ENCODE measurements at regions not wholly inside any gene's neighbourhood (a gene's known extent, or its start where the extent isn't known, plus 50 kb on each side); places are given as distances from the start of the nearest gene placed in this dataset.

GRCh38 chr1:232279909-232280400 lies 350.0 kb downstream of the SIPA1L2 start:
- DNase-seq (ENCODE audit: low spot score): no peak
- H2AFZ ChIP-seq (replicated peaks): peak overlapping the region; percentile 26
- peaks cover 31% of the 10 kb centered on the region for H3K4me1 ChIP-seq
- no peak overlapping the region for H3K4me3 ChIP-seq
- no peaks in the 10 kb centered on the region for H4K20me1 ChIP-seq (ENCODE audit: low read depth)
- no peaks in the 10 kb centered on the region for H3K27me3 ChIP-seq
- H3K27ac ChIP-seq: no peak overlapping the region
- H3K79me2 ChIP-seq (ENCODE audit: low read depth): no peaks in the 10 kb centered on the region
- Mint-ChIP-seq H3K4me3 (no peak overlapping the region), H3K9me3 (no peaks in the 10 kb centered on the region), H3K27me3 (ENCODE audit: insufficient read depth, low read depth) (peaks cover 9% of the 10 kb centered on the region), H3K36me3 (no peaks in the 10 kb centered on the region), H3K4me1 (peaks cover 34% of the 10 kb centered on the region), H3K27ac (peak overlapping the region; percentile 36)
- peak overlapping the region; percentile 62 for H3K4me2 ChIP-seq
- H3F3A ChIP-seq (ENCODE audit: low read depth): peaks cover 9% of the 10 kb centered on the region
- H3K36me3 ChIP-seq: no peaks in the 10 kb centered on the region
- H3K9ac ChIP-seq: no peak overlapping the region
- no peaks in the 10 kb centered on the region for H3K9me3 ChIP-seq (ENCODE audit: low read depth)
- TF ChIP-seq EZH2 (IDR thresholded peaks at IDR 0.05): no peak
- no peak for TF ChIP-seq EZH2phosphoT487 (IDR thresholded peaks at IDR 0.05)
- TF ChIP-seq CTCF (IDR thresholded peaks at IDR 0.05): no peak

GRCh38 chr1:232278925-232279324 lies 351.0 kb downstream of the SIPA1L2 start:
- H3K9ac ChIP-seq: no peak overlapping the region
- no peak overlapping the region for H3K27ac ChIP-seq
- Mint-ChIP-seq H3K4me3 (no peak overlapping the region), H3K4me1 (peaks cover 34% of the 10 kb centered on the region), H3K27ac (peak overlapping the region; percentile 67), H3K36me3 (no peaks in the 10 kb centered on the region), H3K27me3 (ENCODE audit: insufficient read depth, low read depth) (peaks cover 9% of the 10 kb centered on the region), H3K9me3 (no peaks in the 10 kb centered on the region)
- peaks cover 31% of the 10 kb centered on the region for H3K4me1 ChIP-seq
- no peaks in the 10 kb centered on the region for H4K20me1 ChIP-seq (ENCODE audit: low read depth)
- no peak for TF ChIP-seq CTCF (IDR thresholded peaks at IDR 0.05)
- TF ChIP-seq EZH2phosphoT487 (IDR thresholded peaks at IDR 0.05): no peak
- no peak for TF ChIP-seq EZH2 (IDR thresholded peaks at IDR 0.05)
- no peak overlapping the region for H3K4me3 ChIP-seq
- no peaks in the 10 kb centered on the region for H3K9me3 ChIP-seq (ENCODE audit: low read depth)
- no peaks in the 10 kb centered on the region for H3K27me3 ChIP-seq
- no peak overlapping the region for H3K4me2 ChIP-seq
- H3K79me2 ChIP-seq (ENCODE audit: low read depth): no peaks in the 10 kb centered on the region
- no peak overlapping the region for H2AFZ ChIP-seq (replicated peaks)
- H3F3A ChIP-seq (ENCODE audit: low read depth): peaks cover 9% of the 10 kb centered on the region
- no peak for DNase-seq (ENCODE audit: low spot score)
- H3K36me3 ChIP-seq: no peaks in the 10 kb centered on the region

- H3K4me1 ChIP-seq: peaks cover 31% of the 10 kb centered on the region
- DNase-seq (ENCODE audit: low spot score): no peak
- Mint-ChIP-seq H3K36me3 (no peaks in the 10 kb centered on the region), H3K4me1 (peaks cover 31% of the 10 kb centered on the region), H3K4me3 (no peak overlapping the region), H3K9me3 (no peaks in the 10 kb centered on the region), H3K27me3 (ENCODE audit: insufficient read depth, low read depth) (peaks cover 9% of the 10 kb centered on the region), H3K27ac (no peak overlapping the region)
- no peak overlapping the region for H3K4me2 ChIP-seq
- no peak overlapping the region for H3K9ac ChIP-seq
- TF ChIP-seq EZH2 (IDR thresholded peaks at IDR 0.05) (no peak), CTCF (IDR thresholded peaks at IDR 0.05) (no peak), EZH2phosphoT487 (IDR thresholded peaks at IDR 0.05) (no peak)
- no peak overlapping the region for H2AFZ ChIP-seq (replicated peaks)
- H3K36me3 ChIP-seq: no peaks in the 10 kb centered on the region
- H3K27me3 ChIP-seq: no peaks in the 10 kb centered on the region
- H3K27ac ChIP-seq: no peak overlapping the region
- no peaks in the 10 kb centered on the region for H3K9me3 ChIP-seq (ENCODE audit: low read depth)
- H3K79me2 ChIP-seq (ENCODE audit: low read depth): no peaks in the 10 kb centered on the region
- H3K4me3 ChIP-seq: no peak overlapping the region
- H3F3A ChIP-seq (ENCODE audit: low read depth): peaks cover 9% of the 10 kb centered on the region
- no peaks in the 10 kb centered on the region for H4K20me1 ChIP-seq (ENCODE audit: low read depth)
These were observed 353.3 kb downstream of the SIPA1L2 start for GRCh38 chr1:232276651-232277050.
